Hepatocyte (in vitro differentiated cells): ENCODE measurements at regions not wholly inside any gene's neighbourhood (a gene's known extent, or its start where the extent isn't known, plus 50 kb on each side); places are given as distances from the start of the nearest gene placed in this dataset.

Source experiments
- DNase-seq: peaks from one replicate; pipeline ENCODE4 v3.0.0-alpha.2; 2016; ENCODE audit warnings: low spot score
- H2AFZ ChIP-seq: fragments of 200-600 bp; sonication (generic); 2 replicates; pipeline ENCODE4 v1.6.0; 2016; ENCODE audit warnings: antibody characterized with exemption, mild to moderate bottlenecking
- H3K27ac ChIP-seq: fragments of 200-600 bp; sonication (generic); 2 replicates; pipeline ENCODE4 v1.5.1; 2016; ENCODE audit warnings: mild to moderate bottlenecking
- H3K27me3 ChIP-seq: fragments of 200-600 bp; sonication (generic); 2 replicates; pipeline ENCODE4 v1.6.1; 2016
- H3K36me3 ChIP-seq: fragments of 200-600 bp; sonication (generic); replicated peaks from 2 replicates; pipeline ENCODE4 v1.5.1; 2016; ENCODE audit warnings: low read depth; ENCODE audit not compliant: insufficient read depth
- H3K4me1 ChIP-seq: fragments of 200-600 bp; sonication (generic); 2 replicates; pipeline ENCODE4 v1.5.1; 2016; ENCODE audit warnings: mild to moderate bottlenecking, moderate library complexity; ENCODE audit not compliant: insufficient read depth
- H3K4me2 ChIP-seq: fragments of 200-600 bp; sonication (generic); 2 replicates; pipeline ENCODE4 v1.6.0; 2016
- H3K4me3 ChIP-seq: fragments of 200-600 bp; sonication (generic); 2 replicates; pipeline ENCODE4 v1.5.1; 2016; ENCODE audit warnings: mild to moderate bottlenecking
- H3K79me2 ChIP-seq: fragments of 200-600 bp; sonication (generic); 2 replicates; pipeline ENCODE4 v1.6.0; 2017; ENCODE audit warnings: mild to moderate bottlenecking
- H3K9me2 ChIP-seq: fragments of 200-600 bp; sonication (generic); replicated peaks from 2 replicates; pipeline ENCODE4 v1.6.0; 2017; ENCODE audit warnings: mild to moderate bottlenecking; ENCODE audit not compliant: insufficient read depth
- H3K9me3 ChIP-seq: fragments of 200-600 bp; sonication (generic); 2 replicates; pipeline ENCODE4 v1.5.1; 2016; ENCODE audit warnings: low read depth, mild to moderate bottlenecking
- H4K20me1 ChIP-seq: fragments of 200-600 bp; sonication (generic); 2 replicates; pipeline ENCODE4 v1.6.0; 2016; ENCODE audit warnings: mild to moderate bottlenecking; ENCODE audit not compliant: insufficient read depth, poor library complexity, severe bottlenecking
- CTCF ChIP-seq: fragments of 200-600 bp; sonication (generic); IDR thresholded peaks from 2 replicates; pipeline ENCODE4 v1.5.1; 2016; ENCODE audit warnings: antibody characterized with exemption, mild to moderate bottlenecking; ENCODE audit not compliant: poor library complexity
- EZH2 ChIP-seq: fragments of 200-600 bp; sonication (generic); IDR thresholded peaks from 2 replicates; pipeline ENCODE4 v1.6.1; 2016; ENCODE audit warnings: antibody characterized with exemption, mild to moderate bottlenecking, borderline replicate concordance
- EZH2phosphoT487 ChIP-seq: fragments of 200-600 bp; sonication (generic); IDR thresholded peaks from one replicate; pipeline ENCODE4 v1.6.1; 2018; ENCODE audit warnings: antibody characterized with exemption, mild to moderate bottlenecking, low read depth, moderate library complexity; ENCODE audit not compliant: unreplicated experiment, severe bottlenecking
- WGBS: methylation state at CpG from one replicate; pipeline ENCODE4 v1.1.6; 2016; ENCODE audit warnings: low lambda C conversion rate; ENCODE audit errors: missing lambda C conversion rate; 5-methylcytosine and 5-hydroxymethylcytosine counted together

GRCh38 chr3:187918081-187918644, 172.9 kb upstream of the BCL6 start:
- peaks cover 16% of the 10 kb centered on the region for H3K4me1 ChIP-seq
- H2AFZ ChIP-seq: no peak overlapping the region
- 72% methylated on average over 5 of the region's 5 CpGs for WGBS
- no peaks in the 10 kb centered on the region for H3K9me2 ChIP-seq
- no peaks in the 10 kb centered on the region for H3K79me2 ChIP-seq
- no peaks in the 10 kb centered on the region for H4K20me1 ChIP-seq
- no peak for DNase-seq
- no peak overlapping the region for H3K27ac ChIP-seq
- no peaks in the 10 kb centered on the region for H3K9me3 ChIP-seq
- no peak overlapping the region for H3K4me3 ChIP-seq
- H3K36me3 ChIP-seq: no peaks in the 10 kb centered on the region
- no peaks in the 10 kb centered on the region for H3K27me3 ChIP-seq
- TF ChIP-seq CTCF (no peak), EZH2phosphoT487 (no peak), EZH2 (no peak)
- H3K4me2 ChIP-seq: no peak overlapping the region

- Histone ChIP-seq H2AFZ (no peak overlapping the region), H3K4me3 (no peak overlapping the region), H3K4me1 (peaks cover 7% of the 10 kb centered on the region), H3K79me2 (no peaks in the 10 kb centered on the region), H3K9me3 (no peaks in the 10 kb centered on the region), H3K27me3 (no peaks in the 10 kb centered on the region), H3K27ac (no peak overlapping the region), H3K36me3 (no peaks in the 10 kb centered on the region), H4K20me1 (no peaks in the 10 kb centered on the region), H3K4me2 (no peak overlapping the region), H3K9me2 (no peaks in the 10 kb centered on the region)
- TF ChIP-seq CTCF: no peak
- TF ChIP-seq EZH2: no peak
- no peak for TF ChIP-seq EZH2phosphoT487
- WGBS: 85% methylated on average over 6 of the region's 6 CpGs
- no peak for DNase-seq
These were observed 173.8 kb upstream of the BCL6 start for GRCh38 chr3:187919048-187919447.

- H3K27me3 ChIP-seq: no peaks in the 10 kb centered on the region
- no peaks in the 10 kb centered on the region for H4K20me1 ChIP-seq
- H3K9me2 ChIP-seq: no peaks in the 10 kb centered on the region
- DNase-seq: no peak
- no peak overlapping the region for H3K27ac ChIP-seq
- no peak overlapping the region for H3K4me2 ChIP-seq
- WGBS: 98% methylated on average over 3 of the region's 3 CpGs
- H3K4me3 ChIP-seq: no peak overlapping the region
- no peak for TF ChIP-seq EZH2phosphoT487
- no peak for TF ChIP-seq EZH2
- no peak for TF ChIP-seq CTCF
- no peaks in the 10 kb centered on the region for H3K79me2 ChIP-seq
- no peaks in the 10 kb centered on the region for H3K36me3 ChIP-seq
- no peak overlapping the region for H2AFZ ChIP-seq
- H3K9me3 ChIP-seq: no peaks in the 10 kb centered on the region
- peaks cover 2% of the 10 kb centered on the region for H3K4me1 ChIP-seq
These were observed 174.3 kb upstream of the BCL6 start for GRCh38 chr3:187919544-187919943.

GRCh38 chr3:187920030-187920429, 174.8 kb upstream of the BCL6 start:
- Histone ChIP-seq H3K36me3 (no peaks in the 10 kb centered on the region), H3K27ac (no peak overlapping the region), H3K4me1 (no peaks in the 10 kb centered on the region), H3K79me2 (no peaks in the 10 kb centered on the region), H3K4me3 (no peak overlapping the region), H3K27me3 (no peaks in the 10 kb centered on the region), H3K9me2 (no peaks in the 10 kb centered on the region), H4K20me1 (no peaks in the 10 kb centered on the region), H2AFZ (no peak overlapping the region), H3K9me3 (no peaks in the 10 kb centered on the region), H3K4me2 (no peak overlapping the region)
- no peak for TF ChIP-seq CTCF
- TF ChIP-seq EZH2phosphoT487: no peak
- no peak for TF ChIP-seq EZH2
- DNase-seq: no peak
- WGBS: 100% methylated on average over 1 of the region's 1 CpG
